Liver (tissue), 8 donors: ENCODE measurements at regions not wholly inside any gene's neighbourhood (a gene's known extent, or its start where the extent isn't known, plus 50 kb on each side); places are given as distances from the start of the nearest gene placed in this dataset.

Experiments used
- DNase-seq: peaks from one replicate; pipeline ENCODE4 v3.0.0-alpha.2; 2017; ENCODE audit warnings: low spot score
- H3K27ac ChIP-seq, 2 donors: one replicate each; pipeline ENCODE4 v1.7.0; 2013; ENCODE audit warnings: inconsistent platforms in 2 of 2, low read length in 2 of 2, control low read depth in 1 of 2, low read depth in 1 of 2, mild to moderate bottlenecking in 1 of 2
- H3K27me3 ChIP-seq, 4 donors: one replicate each; pipeline versions ENCODE4 v1.6.1 to v1.7.0; 2013; ENCODE audit warnings: low read length in 3 of 4, inconsistent platforms in 1 of 4, mild to moderate bottlenecking in 1 of 4, moderate library complexity in 1 of 4; ENCODE audit not compliant: control insufficient read depth in 4 of 4, insufficient read depth in 4 of 4
- H3K36me3 ChIP-seq, 4 donors: one replicate each; pipeline versions ENCODE4 v1.6.1 to v1.7.0; 2013; ENCODE audit warnings: low read length in 3 of 4, mild to moderate bottlenecking in 3 of 4, low read depth in 1 of 4, moderate library complexity in 1 of 4; ENCODE audit not compliant: control insufficient read depth in 4 of 4, insufficient read depth in 3 of 4
- H3K4me1 ChIP-seq, 4 donors: one replicate each; pipeline versions ENCODE4 v1.6.1 to v1.7.0; 2013; ENCODE audit warnings: low read length in 3 of 4, mild to moderate bottlenecking in 3 of 4, moderate library complexity in 1 of 4; ENCODE audit not compliant: control insufficient read depth in 4 of 4, insufficient read depth in 4 of 4
- H3K4me3 ChIP-seq, 3 donors: one replicate each; pipeline versions ENCODE4 v1.6.1 to v1.7.0; 2013; ENCODE audit warnings: low read length in 3 of 3, control low read depth in 1 of 3, low read depth in 1 of 3, mild to moderate bottlenecking in 1 of 3
- H3K9ac ChIP-seq, 2 donors: one replicate each; pipeline ENCODE4 v1.7.0; 2013; ENCODE audit warnings: low read length in 2 of 2, mild to moderate bottlenecking in 2 of 2, moderate library complexity in 2 of 2, control low read depth in 1 of 2, low read depth in 1 of 2
- H3K9me3 ChIP-seq, 4 donors: one replicate each; pipeline versions ENCODE4 v1.6.1 to v1.7.0; 2013; ENCODE audit warnings: low read length in 3 of 4; ENCODE audit not compliant: control insufficient read depth in 4 of 4
- ATF3 ChIP-seq: IDR thresholded peaks from 2 replicates; pipeline ENCODE4 v1.6.1; 2016; ENCODE audit warnings: antibody characterized with exemption
- EGR1 ChIP-seq, 2 donors: IDR thresholded peaks; 2 replicates each; pipeline ENCODE4 v1.6.1; 2016 to 2018; ENCODE audit warnings: antibody characterized with exemption in 2 of 2, low read depth in 2 of 2
- FOXA1 ChIP-seq: IDR thresholded peaks from 2 replicates; pipeline ENCODE4 v1.6.1; 2016; ENCODE audit warnings: antibody characterized with exemption
- FOXA2 ChIP-seq: IDR thresholded peaks from 2 replicates; pipeline ENCODE4 v1.6.1; 2016; ENCODE audit warnings: antibody characterized with exemption
- HNF4A ChIP-seq, 2 donors: conservative IDR thresholded peaks; 2 replicates each; pipeline ENCODE4 v1.6.1; 2016; ENCODE audit warnings: antibody characterized with exemption in 2 of 2, mild to moderate bottlenecking in 2 of 2
- HNF4G ChIP-seq: IDR thresholded peaks from 2 replicates; pipeline ENCODE4 v1.6.1; 2016; ENCODE audit warnings: antibody characterized with exemption
- RAD21 ChIP-seq, 2 donors: IDR thresholded peaks; 2 replicates each; pipeline ENCODE4 v1.6.1; 2016; ENCODE audit warnings: antibody characterized with exemption in 2 of 2, mild to moderate bottlenecking in 2 of 2
- REST ChIP-seq: IDR thresholded peaks from 2 replicates; pipeline ENCODE4 v1.6.1; 2016; ENCODE audit warnings: antibody characterized with exemption, mild to moderate bottlenecking
- RXRA ChIP-seq, 2 donors: IDR thresholded peaks; 2 replicates each; pipeline ENCODE4 v1.6.1; 2017 to 2018; ENCODE audit warnings: antibody characterized with exemption in 2 of 2, mild to moderate bottlenecking in 1 of 2
- SP1 ChIP-seq: IDR thresholded peaks from 2 replicates; pipeline ENCODE4 v1.6.1; 2018; ENCODE audit warnings: antibody characterized with exemption, mild to moderate bottlenecking
- TAF1 ChIP-seq: conservative IDR thresholded peaks from 2 replicates; pipeline ENCODE4 v1.6.1; 2016; ENCODE audit warnings: antibody characterized with exemption, mild to moderate bottlenecking
- ZBTB33 ChIP-seq: IDR thresholded peaks from 2 replicates; pipeline ENCODE4 v1.6.1; 2016; ENCODE audit warnings: antibody characterized with exemption
- WGBS: extraction: QIAGEN DNeasy Blood & Tissue Kit; methylation state at CpG from one replicate; pipeline ENCODE4 v1.1.7; 2013; 5-methylcytosine and 5-hydroxymethylcytosine counted together
- TF ChIP-seq, protein P1 (sequence below): fragments of 150-350 bp; IDR thresholded peaks from 2 replicates; pipeline ENCODE4 v1.5.1; 2017; ENCODE audit warnings: improper control_type of control experiment, low read depth, low read length; ENCODE audit not compliant: missing input control
- donor health status: healthy.
- donor health status: healthy.
- donor health status: healthy.
- donor health status: healthy.
- donor health status: healthy.

DNA sequence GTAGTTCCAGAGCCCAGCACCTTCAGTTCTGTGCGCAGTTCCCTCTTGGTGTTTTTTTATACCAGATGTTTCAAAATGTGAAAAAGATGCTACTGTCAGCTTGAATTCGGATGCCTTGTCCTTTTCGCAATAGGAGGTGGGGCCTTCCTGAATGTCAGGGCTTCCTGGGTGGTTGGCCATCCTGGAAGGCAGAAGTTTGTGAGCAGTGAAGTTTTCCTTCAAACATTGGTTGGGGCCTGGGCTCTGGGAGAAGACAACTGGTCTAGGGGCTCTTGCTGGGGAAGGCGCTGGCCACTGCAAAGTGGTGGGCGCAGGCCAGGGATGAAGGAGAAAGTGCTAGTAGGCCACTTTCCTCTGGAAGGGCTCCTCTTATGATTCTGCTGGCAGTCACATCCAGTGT, 56.8 kb upstream of the JAZF1 start:
- no peaks in the 10 kb centered on the region for H3K4me1 ChIP-seq
- no peaks in the 10 kb centered on the region for H3K36me3 ChIP-seq
- H3K27me3 ChIP-seq, result no peaks in the 10 kb centered on the region
- H3K27ac ChIP-seq, result no peak overlapping the region
- no peak overlapping the region for H3K9ac ChIP-seq
- 83% methylated on average over 5 of the region's 5 CpGs for WGBS
- no peak for DNase-seq
- H3K4me3 ChIP-seq, result no peak overlapping the region
- TF ChIP-seq RXRA (IDR thresholded peaks at IDR 0.05) (no peak), ATF3 (no peak), SP1 (no peak), HNF4G (no peak), REST (no peak), FOXA1 (no peak)
- H3K9me3 ChIP-seq, result no peaks in the 10 kb centered on the region

DNA sequence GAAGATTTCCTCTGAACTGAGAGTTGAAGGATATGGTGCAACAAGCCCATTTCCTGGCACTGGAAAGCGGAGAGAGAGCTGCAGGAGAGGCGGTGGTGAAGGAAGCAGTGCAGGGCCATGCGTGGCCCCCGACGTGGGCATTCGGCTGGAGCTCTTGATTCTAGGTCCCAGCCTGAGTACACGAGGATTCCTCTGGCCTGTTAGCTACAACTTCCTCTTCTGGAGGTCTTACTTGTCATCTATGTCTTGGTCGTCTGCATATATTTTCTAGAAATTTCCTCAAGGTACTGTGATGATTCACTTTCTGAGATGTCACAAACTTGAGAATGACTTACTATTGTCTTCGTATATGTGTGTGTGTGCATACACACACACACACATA, 59.2 kb upstream of the JAZF1 start:
- no peaks in the 10 kb centered on the region for H3K36me3 ChIP-seq
- no peak overlapping the region for H3K27ac ChIP-seq
- TF ChIP-seq RAD21 (IDR thresholded peaks at IDR 0.05) (no peak), HNF4A (conservative IDR thresholded peaks at IDR 0.05) (no peak), ZBTB33 (no peak), REST (no peak), HNF4G (no peak), RXRA (IDR thresholded peaks at IDR 0.05) (no peak), FOXA1 (no peak), EGR1 (IDR thresholded peaks at IDR 0.05; ENCODE audit: low read depth in 2 of 2) (no peak), FOXA2 (no peak), ATF3 (no peak), TAF1 (no peak)
- TF ChIP-seq, protein P1, sequence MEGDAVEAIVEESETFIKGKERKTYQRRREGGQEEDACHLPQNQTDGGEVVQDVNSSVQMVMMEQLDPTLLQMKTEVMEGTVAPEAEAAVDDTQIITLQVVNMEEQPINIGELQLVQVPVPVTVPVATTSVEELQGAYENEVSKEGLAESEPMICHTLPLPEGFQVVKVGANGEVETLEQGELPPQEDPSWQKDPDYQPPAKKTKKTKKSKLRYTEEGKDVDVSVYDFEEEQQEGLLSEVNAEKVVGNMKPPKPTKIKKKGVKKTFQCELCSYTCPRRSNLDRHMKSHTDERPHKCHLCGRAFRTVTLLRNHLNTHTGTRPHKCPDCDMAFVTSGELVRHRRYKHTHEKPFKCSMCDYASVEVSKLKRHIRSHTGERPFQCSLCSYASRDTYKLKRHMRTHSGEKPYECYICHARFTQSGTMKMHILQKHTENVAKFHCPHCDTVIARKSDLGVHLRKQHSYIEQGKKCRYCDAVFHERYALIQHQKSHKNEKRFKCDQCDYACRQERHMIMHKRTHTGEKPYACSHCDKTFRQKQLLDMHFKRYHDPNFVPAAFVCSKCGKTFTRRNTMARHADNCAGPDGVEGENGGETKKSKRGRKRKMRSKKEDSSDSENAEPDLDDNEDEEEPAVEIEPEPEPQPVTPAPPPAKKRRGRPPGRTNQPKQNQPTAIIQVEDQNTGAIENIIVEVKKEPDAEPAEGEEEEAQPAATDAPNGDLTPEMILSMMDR, result no peak
- no peaks in the 10 kb centered on the region for H3K9me3 ChIP-seq
- DNase-seq, result no peak
- H3K9ac ChIP-seq, result no peak overlapping the region
- WGBS, result 73% methylated on average over 9 of the region's 9 CpGs
- H3K4me1 ChIP-seq, result no peaks in the 10 kb centered on the region
- no peaks in the 10 kb centered on the region for H3K27me3 ChIP-seq
- H3K4me3 ChIP-seq, result no peak overlapping the region
